ENCODE measurements at regions not wholly inside any gene's neighbourhood (a gene's known extent, or its start where the extent isn't known, plus 50 kb on each side); places are given as distances from the start of the nearest gene placed in this dataset.

GRCh38 chr2:129673847-129674711 is 305.4 kb upstream of the RAB6C start:
- DNase-seq (ENCODE audit: low read depth in 2 of 2), result no peak

GRCh38 chr2:129678751-129679150 is 300.7 kb upstream of the RAB6C start:
- DNase-seq (ENCODE audit: low read depth in 2 of 2), result no peak

- DNase-seq (ENCODE audit: low read depth in 2 of 2), result no peak
Observed at GRCh38 chr2:129681788-129682187, 297.7 kb upstream of the RAB6C start.

GRCh38 chr2:129689653-129690448 is 289.6 kb upstream of the RAB6C start:
- no peak for DNase-seq (ENCODE audit: low read depth in 2 of 2)

GRCh38 chr2:129695496-129695895 is 284.0 kb upstream of the RAB6C start:
- no peak for DNase-seq (ENCODE audit: low read depth in 2 of 2)

GRCh38 chr2:129698593-129698992 is 280.9 kb upstream of the RAB6C start:
- no peak for DNase-seq (ENCODE audit: low read depth in 2 of 2)

GRCh38 chr2:129699781-129700573 is 279.5 kb upstream of the RAB6C start:
- no peak for DNase-seq (ENCODE audit: low read depth in 2 of 2)

GRCh38 chr2:129702416-129703176 is 276.9 kb upstream of the RAB6C start:
- DNase-seq (ENCODE audit: low read depth in 2 of 2), result no peak

GRCh38 chr2:129705085-129705484 is 274.4 kb upstream of the RAB6C start:
- DNase-seq (ENCODE audit: low read depth in 2 of 2), result no peak

GRCh38 chr2:129707800-129708199 is 271.7 kb upstream of the RAB6C start:
- no peak for DNase-seq (ENCODE audit: low read depth in 2 of 2)

- DNase-seq (ENCODE audit: low read depth in 2 of 2), result no peak
Observed at GRCh38 chr2:129708221-129708967, 271.1 kb upstream of the RAB6C start.

- no peak for DNase-seq (ENCODE audit: low read depth in 2 of 2)
Observed at GRCh38 chr2:129709001-129709955, 270.2 kb upstream of the RAB6C start.

- no peak for DNase-seq (ENCODE audit: low read depth in 2 of 2)
Observed at GRCh38 chr2:129709956-129710598, 269.4 kb upstream of the RAB6C start.

GRCh38 chr2:129710670-129711495 is 268.6 kb upstream of the RAB6C start:
- DNase-seq (ENCODE audit: low read depth in 2 of 2), result no peak

GRCh38 chr2:129711816-129712675 is 267.4 kb upstream of the RAB6C start:
- no peak for DNase-seq (ENCODE audit: low read depth in 2 of 2)

GRCh38 chr2:129712676-129712985 is 266.8 kb upstream of the RAB6C start:
- DNase-seq (ENCODE audit: low read depth in 2 of 2), result no peak

- no peak for DNase-seq (ENCODE audit: low read depth in 2 of 2)
Observed at GRCh38 chr2:129713337-129713736, 266.1 kb upstream of the RAB6C start.
